H1 (cell line): ENCODE measurements at regions not wholly inside any gene's neighbourhood (a gene's known extent, or its start where the extent isn't known, plus 50 kb on each side); places are given as distances from the start of the nearest gene placed in this dataset.

Experiments
- ASH2L ChIP-seq: fragments of 200-600, 300-600 bp; sonication (generic); IDR thresholded peaks from one replicate; pipeline ENCODE4 v1.7.1; 2017; ENCODE audit warnings: low read length
- EZH2 ChIP-seq: fragments of 200-600 bp; sonication (generic); IDR thresholded peaks from 2 replicates; pipeline ENCODE4 v1.7.1; 2012; ENCODE audit warnings: low read depth, mild to moderate bottlenecking, moderate library complexity, low read length, inconsistent platforms; ENCODE audit not compliant: severe bottlenecking
- KDM1A ChIP-seq: fragments of 200-600, 300-600 bp; sonication (generic); IDR thresholded peaks from 2 replicates; pipeline ENCODE4 v1.7.1; 2016; ENCODE audit warnings: mild to moderate bottlenecking, low read length, borderline replicate concordance
- NRF1 ChIP-seq: IDR thresholded peaks from 2 replicates; pipeline ENCODE4 v1.6.1; 2011; ENCODE audit warnings: mild to moderate bottlenecking, low read depth, low read length, improper control_type of control experiment
- POLR2A ChIP-seq, 2 experiments: IDR thresholded peaks; 1 replicate in 1 of 2; 2 replicates in 1 of 2; pipeline ENCODE4 v1.6.1; 2011; ENCODE audit warnings: low read depth in 2 of 2, low read length in 2 of 2, mild to moderate bottlenecking in 2 of 2; ENCODE audit errors: control extremely low read depth in 1 of 2
- SRF ChIP-seq: IDR thresholded peaks from 2 replicates; pipeline ENCODE4 v1.6.1; 2011; ENCODE audit warnings: mild to moderate bottlenecking, low read depth, low read length, moderate library complexity
- TBP ChIP-seq: IDR thresholded peaks from 2 replicates; pipeline ENCODE4 v1.6.1; 2011; ENCODE audit warnings: low read depth, low read length, improper control_type of control experiment
- TF ChIP-seq, protein P1 (sequence below): IDR thresholded peaks from 2 replicates; pipeline ENCODE4 v1.6.1; 2012; ENCODE audit warnings: inconsistent platforms
- TF ChIP-seq, protein P2 (sequence below), 3 experiments: IDR thresholded peaks; 1 replicate in 2 of 3; 2 replicates in 1 of 3; pipeline versions ENCODE4 v1.5.1 to v1.6.1; 2011; ENCODE audit warnings: low read length in 3 of 3, mild to moderate bottlenecking in 3 of 3, inconsistent platforms in 2 of 3, low read depth in 1 of 3, moderate library complexity in 1 of 3; ENCODE audit not compliant: insufficient read depth in 1 of 3; ENCODE audit errors: control extremely low read depth in 1 of 3

DNA sequence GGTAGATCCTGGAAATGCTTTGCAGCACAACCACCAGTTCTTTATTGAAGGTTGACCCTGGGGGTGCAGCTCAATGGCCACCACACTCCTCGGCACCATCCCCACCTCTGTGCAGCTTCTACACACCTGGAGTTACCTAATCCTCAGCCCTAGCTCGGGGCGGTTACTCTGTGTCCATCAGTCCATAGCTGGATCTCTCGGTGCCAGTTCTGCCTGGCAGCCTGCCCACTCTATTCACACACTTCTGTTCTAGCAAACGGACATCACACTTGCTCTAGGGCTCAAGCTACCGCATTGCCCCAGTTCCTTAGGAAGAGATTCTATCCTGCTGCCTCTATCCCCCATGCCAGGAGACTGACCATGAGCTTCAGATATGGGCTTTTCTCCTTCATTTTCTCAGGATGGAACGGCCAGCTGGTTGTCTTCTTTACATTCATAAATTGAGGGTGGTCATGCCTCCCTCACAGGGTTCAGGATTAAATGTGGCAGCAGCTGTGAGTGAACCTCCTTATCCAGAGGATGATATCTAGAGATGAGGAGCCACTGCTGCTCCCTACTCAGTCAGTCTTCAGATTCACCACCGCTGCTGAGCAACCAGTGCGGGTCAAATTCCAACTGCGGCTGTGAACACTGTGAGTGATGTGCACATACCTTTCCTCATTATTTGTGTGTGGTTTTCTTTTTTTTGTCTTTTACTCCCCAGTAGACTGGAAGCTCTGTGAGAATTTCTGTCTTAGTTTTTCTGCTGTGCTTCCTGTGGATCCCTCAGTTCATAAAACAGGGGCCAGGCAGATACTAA lies 66.9 kb upstream of the TRIB2 start:
- TF ChIP-seq, protein P1, sequence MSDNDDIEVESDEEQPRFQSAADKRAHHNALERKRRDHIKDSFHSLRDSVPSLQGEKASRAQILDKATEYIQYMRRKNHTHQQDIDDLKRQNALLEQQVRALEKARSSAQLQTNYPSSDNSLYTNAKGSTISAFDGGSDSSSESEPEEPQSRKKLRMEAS: no peak
- TF ChIP-seq SRF: no peak
- no peak for TF ChIP-seq ASH2L
- no peak for TF ChIP-seq POLR2A (IDR thresholded peaks at IDR 0.05; ENCODE audit: control extremely low read depth in 1 of 2, low read depth in 2 of 2, low read length in 2 of 2)
- TF ChIP-seq, protein P2, sequence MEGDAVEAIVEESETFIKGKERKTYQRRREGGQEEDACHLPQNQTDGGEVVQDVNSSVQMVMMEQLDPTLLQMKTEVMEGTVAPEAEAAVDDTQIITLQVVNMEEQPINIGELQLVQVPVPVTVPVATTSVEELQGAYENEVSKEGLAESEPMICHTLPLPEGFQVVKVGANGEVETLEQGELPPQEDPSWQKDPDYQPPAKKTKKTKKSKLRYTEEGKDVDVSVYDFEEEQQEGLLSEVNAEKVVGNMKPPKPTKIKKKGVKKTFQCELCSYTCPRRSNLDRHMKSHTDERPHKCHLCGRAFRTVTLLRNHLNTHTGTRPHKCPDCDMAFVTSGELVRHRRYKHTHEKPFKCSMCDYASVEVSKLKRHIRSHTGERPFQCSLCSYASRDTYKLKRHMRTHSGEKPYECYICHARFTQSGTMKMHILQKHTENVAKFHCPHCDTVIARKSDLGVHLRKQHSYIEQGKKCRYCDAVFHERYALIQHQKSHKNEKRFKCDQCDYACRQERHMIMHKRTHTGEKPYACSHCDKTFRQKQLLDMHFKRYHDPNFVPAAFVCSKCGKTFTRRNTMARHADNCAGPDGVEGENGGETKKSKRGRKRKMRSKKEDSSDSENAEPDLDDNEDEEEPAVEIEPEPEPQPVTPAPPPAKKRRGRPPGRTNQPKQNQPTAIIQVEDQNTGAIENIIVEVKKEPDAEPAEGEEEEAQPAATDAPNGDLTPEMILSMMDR (IDR thresholded peaks at IDR 0.05; ENCODE audit: control extremely low read depth in 1 of 3, insufficient read depth in 1 of 3, low read depth in 1 of 3, low read length in 3 of 3): no peak
- no peak for TF ChIP-seq EZH2
- no peak for TF ChIP-seq TBP
- no peak for TF ChIP-seq KDM1A
- TF ChIP-seq NRF1: no peak
